Epidermal melanocyte (primary cell): ENCODE measurements at regions not wholly inside any gene's neighbourhood (a gene's known extent, or its start where the extent isn't known, plus 50 kb on each side); places are given as distances from the start of the nearest gene placed in this dataset.
"Not testable (repeated sequence)": the region's sequence is repeated elsewhere in the genome, so short reads cannot be mapped to it uniquely, and the experiment has no call there.

ENCODE experiments used
- DNase-seq: peaks from one replicate; pipeline ENCODE4 v3.0.0; 2011; ENCODE audit warnings: low spot score; ENCODE audit not compliant: insufficient read length

- no peak for DNase-seq
Observed at GRCh38 chr4:187396106-187396505, 599.5 kb upstream of the ZFP42 start.

- not testable (repeated sequence) for DNase-seq
Observed at GRCh38 chr4:187408447-187408846, 587.1 kb upstream of the ZFP42 start.

GRCh38 chr4:187413564-187414358 is 581.8 kb upstream of the ZFP42 start:
- no peak for DNase-seq

- DNase-seq: no peak
Observed at GRCh38 chr4:187414716-187415115, 580.9 kb upstream of the ZFP42 start.

GRCh38 chr4:187415231-187415630 is 580.3 kb upstream of the ZFP42 start:
- no peak for DNase-seq

GRCh38 chr4:187416216-187416615 is 579.4 kb upstream of the ZFP42 start:
- no peak for DNase-seq

GRCh38 chr4:187417721-187418120 is 577.9 kb upstream of the ZFP42 start:
- no peak for DNase-seq

- no peak for DNase-seq
Observed at GRCh38 chr4:187422655-187423054, 572.9 kb upstream of the ZFP42 start.

GRCh38 chr4:187424636-187425035 is 570.9 kb upstream of the ZFP42 start:
- no peak for DNase-seq

- no peak for DNase-seq
Observed at GRCh38 chr4:187426511-187426910, 569.1 kb upstream of the ZFP42 start.

- DNase-seq: no peak
Observed at GRCh38 chr4:187432310-187432709, 563.3 kb upstream of the ZFP42 start.

- no peak for DNase-seq
Observed at GRCh38 chr4:187433141-187433540, 562.4 kb upstream of the ZFP42 start.

- no peak for DNase-seq
Observed at GRCh38 chr4:187436251-187436650, 559.3 kb upstream of the ZFP42 start.

- no peak for DNase-seq
Observed at GRCh38 chr4:187444061-187444460, 551.5 kb upstream of the ZFP42 start.

- no peak for DNase-seq
Observed at GRCh38 chr4:187449702-187450101, 545.9 kb upstream of the ZFP42 start.

- no peak for DNase-seq
Observed at GRCh38 chr4:187451776-187452175, 543.8 kb upstream of the ZFP42 start.

GRCh38 chr4:187460016-187460415 is 535.6 kb upstream of the ZFP42 start:
- DNase-seq: no peak

- DNase-seq: no peak
Observed at GRCh38 chr4:187464573-187464972, 531.0 kb upstream of the ZFP42 start.

GRCh38 chr4:187467224-187467623 is 528.3 kb upstream of the ZFP42 start:
- no peak for DNase-seq

GRCh38 chr4:187469627-187470026 is 525.9 kb upstream of the ZFP42 start:
- no peak for DNase-seq

- no peak for DNase-seq
Observed at GRCh38 chr4:187470061-187470460, 525.5 kb upstream of the ZFP42 start.

GRCh38 chr4:187474238-187474637 is 521.3 kb upstream of the ZFP42 start:
- no peak for DNase-seq

GRCh38 chr4:187475901-187476300 is 519.7 kb upstream of the ZFP42 start:
- no peak for DNase-seq

GRCh38 chr4:187477224-187477623 is 518.3 kb upstream of the ZFP42 start:
- no peak for DNase-seq
